ENCODE measurements at regions not wholly inside any gene's neighbourhood (a gene's known extent, or its start where the extent isn't known, plus 50 kb on each side); places are given as distances from the start of the nearest gene placed in this dataset.

DNA sequence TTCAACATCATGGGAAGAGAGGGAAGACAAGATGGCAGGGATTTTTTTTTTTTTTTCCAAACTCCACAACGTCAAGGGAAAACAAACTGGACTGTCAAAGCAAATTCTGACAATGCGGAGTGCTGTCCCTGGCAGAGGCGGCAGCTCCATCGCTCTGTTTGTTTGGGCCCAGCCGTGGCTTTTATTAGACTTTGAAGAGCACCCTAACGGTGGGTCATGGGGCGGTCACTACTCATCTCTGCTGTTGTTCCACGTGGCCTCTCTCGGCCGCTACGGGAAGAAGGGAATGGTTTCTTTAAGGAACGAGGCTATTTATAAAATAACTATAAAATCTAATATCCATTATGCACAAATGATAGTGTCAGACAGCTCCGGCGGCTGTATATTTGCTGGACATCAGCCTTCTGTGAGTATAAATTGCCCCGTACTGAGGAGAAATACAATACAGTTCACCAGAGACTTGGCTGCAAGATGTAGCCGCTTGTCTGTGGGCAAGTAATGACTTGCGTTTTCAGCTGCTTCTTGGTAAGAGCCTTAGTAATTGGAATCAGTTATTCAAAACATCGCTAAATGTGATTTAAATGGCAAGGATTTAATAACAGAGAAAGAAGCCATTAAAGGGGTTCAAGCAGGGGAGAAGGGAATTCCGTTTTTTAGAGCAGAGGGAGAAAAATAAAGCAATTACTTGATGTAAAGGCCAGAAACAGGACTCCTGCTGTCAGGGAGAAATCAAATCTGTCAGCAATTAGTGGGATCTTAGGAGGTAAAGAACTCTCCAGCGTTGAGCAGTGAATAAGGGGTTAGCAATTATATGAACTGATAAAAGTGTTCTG, 61.7 kb upstream of the RAB11FIP2 start:
- no peaks in the 10 kb centered on the region for H3K9me3 Mint-ChIP-seq
- intact Hi-C loops (cut with micrococcal nuclease) = no loop called here
- H3K4me3 Mint-ChIP-seq = no peak overlapping the region
- no peak overlapping the region for H3K27ac Mint-ChIP-seq
- peaks cover 11% of the 10 kb centered on the region for H3K27me3 Mint-ChIP-seq
- DNase-seq = no peak
- no peaks in the 10 kb centered on the region for H3K36me3 Mint-ChIP-seq (ENCODE audit: low read depth)
- H3K4me1 Mint-ChIP-seq = peaks cover 6% of the 10 kb centered on the region

DNA sequence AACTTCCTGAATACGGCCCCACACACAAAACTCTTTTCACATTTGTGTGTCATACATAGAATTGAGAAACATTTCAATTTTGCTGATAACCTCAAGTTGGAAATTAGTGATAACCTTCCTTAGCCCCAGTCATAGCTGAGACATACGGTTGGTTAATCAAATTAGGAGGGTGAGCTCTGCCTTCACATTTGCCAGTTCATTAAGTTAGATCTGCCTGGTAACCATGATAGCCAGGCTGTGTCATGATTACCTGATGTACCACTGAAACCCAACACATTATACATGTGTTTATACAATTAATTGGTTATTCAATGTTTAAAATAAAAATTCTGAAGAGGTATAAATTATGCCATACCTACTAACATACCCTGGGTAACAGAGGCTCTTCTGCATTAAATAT, 60.8 kb upstream of the RAB11FIP2 start:
- intact Hi-C loops (cut with micrococcal nuclease) = no loop called here
- H3K4me1 Mint-ChIP-seq = peaks cover 6% of the 10 kb centered on the region
- no peaks in the 10 kb centered on the region for H3K36me3 Mint-ChIP-seq (ENCODE audit: low read depth)
- no peak for DNase-seq
- no peak overlapping the region for H3K4me3 Mint-ChIP-seq
- no peak overlapping the region for H3K27ac Mint-ChIP-seq
- H3K9me3 Mint-ChIP-seq = no peaks in the 10 kb centered on the region
- H3K27me3 Mint-ChIP-seq = peaks cover 14% of the 10 kb centered on the region

GRCh38 chr10:118107040-118107439, 60.3 kb upstream of the RAB11FIP2 start:
- H3K36me3 Mint-ChIP-seq (ENCODE audit: low read depth) = no peaks in the 10 kb centered on the region
- H3K4me3 Mint-ChIP-seq = no peak overlapping the region
- H3K4me1 Mint-ChIP-seq = peaks cover 5% of the 10 kb centered on the region
- no peak for DNase-seq
- no peak overlapping the region for H3K27ac Mint-ChIP-seq
- peaks cover 14% of the 10 kb centered on the region for H3K27me3 Mint-ChIP-seq
- intact Hi-C loops (cut with micrococcal nuclease) = no loop called here
- no peaks in the 10 kb centered on the region for H3K9me3 Mint-ChIP-seq

- intact Hi-C loops (cut with micrococcal nuclease) = no loop called here
- Mint-ChIP-seq H3K9me3 (no peaks in the 10 kb centered on the region), H3K4me1 (peaks cover 2% of the 10 kb centered on the region), H3K36me3 (ENCODE audit: low read depth) (no peaks in the 10 kb centered on the region), H3K27me3 (peaks cover 18% of the 10 kb centered on the region), H3K27ac (no peak overlapping the region), H3K4me3 (no peak overlapping the region)
- no peak for DNase-seq
These were observed 59.7 kb upstream of the RAB11FIP2 start for GRCh38 chr10:118106426-118106825.

GRCh38 chr10:118102121-118102520, 55.4 kb upstream of the RAB11FIP2 start:
- H3K4me3 Mint-ChIP-seq = no peak overlapping the region
- peaks cover 22% of the 10 kb centered on the region for H3K27me3 Mint-ChIP-seq
- H3K9me3 Mint-ChIP-seq = no peaks in the 10 kb centered on the region
- no peaks in the 10 kb centered on the region for H3K4me1 Mint-ChIP-seq
- intact Hi-C loops (cut with micrococcal nuclease) = no loop called here
- no peaks in the 10 kb centered on the region for H3K36me3 Mint-ChIP-seq (ENCODE audit: low read depth)
- no peak overlapping the region for H3K27ac Mint-ChIP-seq
- no peak for DNase-seq

DNA sequence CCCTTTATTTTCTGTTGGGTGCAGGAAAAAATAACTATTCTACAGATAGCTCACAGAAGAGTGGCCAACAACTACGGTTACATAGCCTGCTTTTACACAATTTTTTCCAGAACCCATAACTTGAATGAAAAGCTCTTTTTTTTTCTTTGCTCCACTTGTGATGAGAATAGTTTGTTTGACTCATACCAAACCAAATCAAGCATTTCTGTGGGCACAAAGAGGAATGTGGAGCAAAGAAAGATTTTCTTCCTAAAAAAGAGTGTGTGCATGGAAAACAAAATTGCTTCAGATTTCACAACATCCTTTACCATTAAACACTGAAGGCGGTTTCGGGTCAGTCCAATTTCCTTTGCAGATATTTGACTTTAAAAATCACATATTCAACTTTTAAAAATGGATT, 54.8 kb upstream of the RAB11FIP2 start:
- no peak for DNase-seq
- H3K9me3 Mint-ChIP-seq = no peaks in the 10 kb centered on the region
- H3K27me3 Mint-ChIP-seq = peaks cover 22% of the 10 kb centered on the region
- intact Hi-C loops (cut with micrococcal nuclease) = no loop called here
- H3K27ac Mint-ChIP-seq = no peak overlapping the region
- no peak overlapping the region for H3K4me3 Mint-ChIP-seq
- H3K4me1 Mint-ChIP-seq = no peaks in the 10 kb centered on the region
- H3K36me3 Mint-ChIP-seq (ENCODE audit: low read depth) = no peaks in the 10 kb centered on the region

All from activated CD4-positive, alpha-beta T cell treated with anti-CD3 and anti-CD28 coated beads, Interleukin-2, amount 10 ng/mL, durations not matched to agents 24 days and 14 days (primary cell).